ENCODE measurements at regions not wholly inside any gene's neighbourhood (a gene's known extent, or its start where the extent isn't known, plus 50 kb on each side); places are given as distances from the start of the nearest gene placed in this dataset.

GRCh38 chr10:118838364-118838763 is 83.6 kb upstream of the CACUL1 start:
- DNase-seq = peak; percentile 16

GRCh38 chr10:118839348-118839747 is 84.6 kb upstream of the CACUL1 start:
- DNase-seq = no peak

GRCh38 chr10:118840071-118840775 is 85.5 kb upstream of the CACUL1 start:
- no peak for DNase-seq

- DNase-seq = no peak
These were observed 86.2 kb upstream of the CACUL1 start for GRCh38 chr10:118840776-118841468.

GRCh38 chr10:118841881-118842605 is 87.3 kb upstream of the CACUL1 start:
- DNase-seq = no peak

GRCh38 chr10:118842843-118843624 is 88.3 kb upstream of the CACUL1 start:
- no peak for DNase-seq

GRCh38 chr10:118843647-118844265 is 89.0 kb upstream of the CACUL1 start:
- DNase-seq = no peak

- no peak for DNase-seq
These were observed 90.2 kb upstream of the CACUL1 start for GRCh38 chr10:118844731-118845521.

GRCh38 chr10:118845776-118846175 is 91.0 kb upstream of the CACUL1 start:
- DNase-seq = no peak

- peak; percentile 85 for DNase-seq
These were observed 95.8 kb upstream of the CACUL1 start for GRCh38 chr10:118850418-118851061.

GRCh38 chr10:118851062-118852035 is 96.6 kb upstream of the CACUL1 start:
- peak; percentile 47 for DNase-seq

- no peak for DNase-seq
These were observed 99.1 kb upstream of the CACUL1 start for GRCh38 chr10:118853916-118854315.

- no peak for DNase-seq
These were observed 101.3 kb upstream of the CACUL1 start for GRCh38 chr10:118856106-118856505.

GRCh38 chr10:118865998-118866693 is 111.4 kb upstream of the CACUL1 start:
- no peak for DNase-seq

GRCh38 chr10:118867768-118868167 is 113.0 kb upstream of the CACUL1 start:
- no peak for DNase-seq

- no peak for DNase-seq
These were observed 113.8 kb upstream of the CACUL1 start for GRCh38 chr10:118868589-118868988.

- peak; percentile 78 for DNase-seq
These were observed 115.9 kb upstream of the CACUL1 start for GRCh38 chr10:118870467-118871243.

GRCh38 chr10:118871244-118871865 is 116.6 kb upstream of the CACUL1 start:
- DNase-seq = no peak
